ENCODE measurements at regions not wholly inside any gene's neighbourhood (a gene's known extent, or its start where the extent isn't known, plus 50 kb on each side); places are given as distances from the start of the nearest gene placed in this dataset.

GRCh38 chr4:186876961-186877626 is 153.4 kb upstream of the FAT1 start:
- no peak for DNase-seq (ENCODE audit: low read depth)
- no peak overlapping the region for H3K4me3 ChIP-seq (ENCODE audit: low read depth, low read length)
- TF ChIP-seq, protein P1, sequence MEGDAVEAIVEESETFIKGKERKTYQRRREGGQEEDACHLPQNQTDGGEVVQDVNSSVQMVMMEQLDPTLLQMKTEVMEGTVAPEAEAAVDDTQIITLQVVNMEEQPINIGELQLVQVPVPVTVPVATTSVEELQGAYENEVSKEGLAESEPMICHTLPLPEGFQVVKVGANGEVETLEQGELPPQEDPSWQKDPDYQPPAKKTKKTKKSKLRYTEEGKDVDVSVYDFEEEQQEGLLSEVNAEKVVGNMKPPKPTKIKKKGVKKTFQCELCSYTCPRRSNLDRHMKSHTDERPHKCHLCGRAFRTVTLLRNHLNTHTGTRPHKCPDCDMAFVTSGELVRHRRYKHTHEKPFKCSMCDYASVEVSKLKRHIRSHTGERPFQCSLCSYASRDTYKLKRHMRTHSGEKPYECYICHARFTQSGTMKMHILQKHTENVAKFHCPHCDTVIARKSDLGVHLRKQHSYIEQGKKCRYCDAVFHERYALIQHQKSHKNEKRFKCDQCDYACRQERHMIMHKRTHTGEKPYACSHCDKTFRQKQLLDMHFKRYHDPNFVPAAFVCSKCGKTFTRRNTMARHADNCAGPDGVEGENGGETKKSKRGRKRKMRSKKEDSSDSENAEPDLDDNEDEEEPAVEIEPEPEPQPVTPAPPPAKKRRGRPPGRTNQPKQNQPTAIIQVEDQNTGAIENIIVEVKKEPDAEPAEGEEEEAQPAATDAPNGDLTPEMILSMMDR (IDR thresholded peaks at IDR 0.05; ENCODE audit: control insufficient read depth, extremely low read depth, insufficient read depth) = no peak

GRCh38 chr4:186878203-186878776 is 154.6 kb upstream of the FAT1 start:
- no peak for DNase-seq (ENCODE audit: low read depth)
- TF ChIP-seq, protein P1 (IDR thresholded peaks at IDR 0.05; ENCODE audit: control insufficient read depth, extremely low read depth, insufficient read depth) = no peak
- no peak overlapping the region for H3K4me3 ChIP-seq (ENCODE audit: low read depth, low read length)

DNA sequence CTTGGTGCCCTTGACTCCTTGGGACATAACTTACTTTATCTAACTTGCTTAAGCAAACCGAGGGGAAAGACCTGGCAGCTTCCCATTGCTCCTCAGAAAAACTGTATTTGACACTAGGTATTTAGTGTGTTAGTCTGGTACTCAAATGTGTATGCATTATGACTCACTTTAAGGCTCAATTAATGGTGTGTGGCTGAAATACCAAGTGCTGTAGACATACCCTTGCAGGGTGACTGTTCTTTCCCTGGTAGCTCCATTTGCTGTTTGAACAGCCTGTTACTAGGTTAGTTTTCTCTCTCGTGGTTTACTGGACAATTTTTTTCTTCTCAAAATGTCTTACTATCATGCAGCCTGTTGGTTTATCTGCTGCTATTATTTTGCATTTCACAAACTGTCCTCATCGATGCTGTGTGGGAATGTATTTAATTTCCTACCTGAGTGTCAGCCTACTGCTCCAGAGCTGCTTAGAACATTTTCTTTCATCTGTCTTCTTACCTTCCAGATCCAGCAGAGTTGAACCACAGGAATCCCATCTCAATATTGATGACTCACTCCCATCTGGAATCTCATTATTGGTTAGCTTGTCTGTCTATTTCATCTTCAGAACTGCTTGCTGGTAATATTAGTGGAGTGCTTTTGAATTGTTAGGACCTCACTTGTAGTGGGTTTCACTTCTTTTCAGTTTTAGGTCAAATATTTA is 158.0 kb upstream of the FAT1 start:
- TF ChIP-seq, protein P1 (IDR thresholded peaks at IDR 0.05; ENCODE audit: control insufficient read depth, extremely low read depth, insufficient read depth) = no peak
- no peak overlapping the region for H3K4me3 ChIP-seq (ENCODE audit: low read depth, low read length)

DNA sequence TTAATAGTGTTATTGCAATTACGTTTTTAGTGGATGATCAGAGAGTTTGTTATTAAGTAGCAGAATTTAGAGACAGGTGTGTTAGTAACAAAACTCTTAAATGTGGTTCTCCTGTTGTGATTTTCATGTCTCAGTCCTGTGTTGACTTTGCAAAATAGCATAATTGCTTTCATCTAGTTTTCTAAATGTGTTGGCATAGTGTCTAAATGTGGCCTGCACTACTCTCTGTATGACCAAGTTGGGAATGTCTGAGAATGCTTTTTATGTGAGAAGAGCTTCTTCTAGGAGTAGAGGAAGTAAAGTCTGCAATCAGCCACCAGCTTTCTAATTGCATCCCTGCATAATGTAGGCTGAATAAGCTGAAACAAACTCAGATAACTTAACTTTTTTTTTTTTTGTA is 158.6 kb upstream of the FAT1 start:
- no peak overlapping the region for H3K4me3 ChIP-seq (ENCODE audit: low read depth, low read length)
- TF ChIP-seq, protein P1 (IDR thresholded peaks at IDR 0.05; ENCODE audit: control insufficient read depth, extremely low read depth, insufficient read depth) = no peak
- no peak for DNase-seq (ENCODE audit: low read depth)

More for the DNA sequence above, 158.0 kb upstream of the FAT1 start:
- DNase-seq (ENCODE audit: low read depth) = no peak

DNA sequence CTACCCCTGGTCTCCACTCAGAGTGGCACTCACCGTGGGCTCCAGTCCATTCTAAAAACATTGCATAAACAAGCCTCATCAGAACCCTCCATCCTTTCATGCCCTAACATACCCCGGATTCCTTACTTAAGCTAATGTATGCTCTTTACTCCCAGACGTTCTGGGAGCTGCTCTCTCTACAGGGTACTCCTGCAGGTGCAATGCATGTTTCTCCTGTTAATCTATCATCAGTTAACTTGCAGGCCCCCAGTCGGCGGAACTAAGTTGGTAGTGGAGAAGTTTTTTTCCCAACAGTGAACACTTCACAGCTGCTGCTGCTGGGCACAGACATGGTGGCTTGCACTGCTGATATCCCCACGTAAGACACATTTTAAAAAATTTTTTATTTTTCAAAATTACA is 161.6 kb upstream of the FAT1 start:
- H3K4me3 ChIP-seq (ENCODE audit: low read depth, low read length) = no peak overlapping the region
- no peak for DNase-seq (ENCODE audit: low read depth)
- TF ChIP-seq, protein P1 (IDR thresholded peaks at IDR 0.05; ENCODE audit: control insufficient read depth, extremely low read depth, insufficient read depth) = no peak

DNA sequence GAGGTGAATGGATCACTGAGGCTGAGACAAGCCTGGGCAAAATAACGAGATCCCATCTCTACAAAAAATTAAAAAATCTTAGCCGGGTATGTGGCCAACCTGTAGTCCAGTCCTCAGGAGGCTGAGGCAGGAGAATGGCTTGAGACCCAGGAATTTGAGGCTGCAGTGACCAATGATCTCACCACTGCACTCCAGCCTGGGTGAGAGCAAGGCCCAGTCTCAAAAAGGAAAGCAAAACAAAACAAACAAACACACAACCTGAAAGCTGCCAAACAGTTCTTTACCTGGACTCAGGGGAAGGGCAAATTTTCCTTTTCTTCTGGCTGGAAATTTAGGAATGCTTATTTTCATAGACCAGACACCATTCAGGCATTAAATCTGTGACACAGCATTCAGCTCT is 163.1 kb upstream of the FAT1 start:
- DNase-seq (ENCODE audit: low read depth) = no peak
- TF ChIP-seq, protein P1 (IDR thresholded peaks at IDR 0.05; ENCODE audit: control insufficient read depth, extremely low read depth, insufficient read depth) = no peak
- no peak overlapping the region for H3K4me3 ChIP-seq (ENCODE audit: low read depth, low read length)
